Panc1 (cell line): ENCODE measurements at regions not wholly inside any gene's neighbourhood (a gene's known extent, or its start where the extent isn't known, plus 50 kb on each side); places are given as distances from the start of the nearest gene placed in this dataset.

Source experiments
- ATAC-seq: fragments of 200-7000 bp; cut with Tn5 transposase; 2 replicates; pipeline ENCODE4 v1.9.1; 2020; ENCODE audit warnings: mild to moderate bottlenecking, moderate library complexity
- BruUV-seq: library from RNA; stranded (reverse); fragments of 400-500 nt; replicated peaks from 2 replicates; lab custom pipeline; 2021; lab: Mats Ljungman, UMichigan
- CTCF ChIA-PET: fragments of 300-600 bp; sonication (Branson Sonifier 250); formaldehyde crosslinking; loops from one replicate; lab custom pipeline; 2022; ENCODE audit warnings: antibody characterized with exemption; lab: Charles Lee
- POLR2A ChIA-PET: fragments of 300-600 bp; sonication (Branson Sonifier 250); formaldehyde crosslinking; loops from one replicate; lab custom pipeline; 2022; ENCODE audit warnings: antibody characterized with exemption; lab: Charles Lee
- DNase-seq: peaks from one replicate; pipeline ENCODE4 v3.0.0-alpha.2; 2010; ENCODE audit warnings: low read depth, low spot score
- H3K27ac ChIP-seq: 2 replicates; pipeline ENCODE4 v1.5.1; 2011; ENCODE audit warnings: mild to moderate bottlenecking, low read length, inconsistent platforms
- H3K27me3 ChIP-seq: fragments of 200-500 bp; sonication (Bioruptor generic); 2 replicates; pipeline ENCODE4 v1.6.0; 2014; ENCODE audit warnings: low read length, inconsistent platforms; ENCODE audit not compliant: control insufficient read depth, insufficient read depth
- H3K36me3 ChIP-seq: fragments of 200-500 bp; sonication (Bioruptor generic); 2 replicates; pipeline ENCODE4 v1.5.1; 2014; ENCODE audit warnings: inconsistent platforms, mild to moderate bottlenecking, low read length, moderate library complexity; ENCODE audit not compliant: control insufficient read depth, insufficient read depth
- H3K4me1 ChIP-seq: 2 replicates; pipeline ENCODE4 v1.5.1; 2011; ENCODE audit warnings: inconsistent platforms, mild to moderate bottlenecking, low read length, moderate library complexity; ENCODE audit not compliant: control insufficient read depth, insufficient read depth
- H3K4me3 ChIP-seq, 2 experiments: 2 replicates each; pipeline ENCODE4 v1.5.1; 2011 to 2012; ENCODE audit warnings: low read depth in 2 of 2, low read length in 2 of 2, mild to moderate bottlenecking in 2 of 2, inconsistent platforms in 1 of 2, moderate library complexity in 1 of 2
- H3K9me3 ChIP-seq: fragments of 200-500 bp; sonication (Bioruptor generic); 2 replicates; pipeline ENCODE4 v1.5.1; 2014; ENCODE audit warnings: low read depth, mild to moderate bottlenecking, inconsistent platforms, low read length, moderate library complexity; ENCODE audit not compliant: control insufficient read depth, insufficient read depth
- POLR2AphosphoS5 ChIP-seq: IDR thresholded peaks from 2 replicates; pipeline ENCODE4 v1.6.1; 2012; ENCODE audit warnings: mild to moderate bottlenecking, low read depth, low read length, moderate library complexity
- SIN3A ChIP-seq: IDR thresholded peaks from 2 replicates; pipeline ENCODE4 v1.6.1; 2012; ENCODE audit warnings: low read depth, mild to moderate bottlenecking, low read length, moderate library complexity, borderline replicate concordance; ENCODE audit not compliant: insufficient read depth
- TCF7L2 ChIP-seq: IDR thresholded peaks from 2 replicates; pipeline ENCODE4 v1.6.1; 2011; ENCODE audit warnings: mild to moderate bottlenecking, low read depth, low read length, inconsistent platforms
- in situ Hi-C: cut with HindIII; loops from 2 replicates; pipeline ENCODE4 v1.10.0; 2016; ENCODE audit warnings: low sequenced_read_pairs, low pct_unique_long_range_greater_than_20kb
- intact Hi-C: fragments of 100-400 bp; cut with micrococcal nuclease; formaldehyde crosslinking; loops from one replicate; pipeline ENCODE4 v1.10.0; 2022; ENCODE audit not compliant: unreplicated experiment
- TF ChIP-seq, protein P1 (sequence below), 2 experiments: IDR thresholded peaks; 2 replicates each; pipeline ENCODE4 v1.6.1; 2011 to 2012; ENCODE audit warnings: low read depth in 2 of 2, control low read depth in 1 of 2, low read length in 1 of 2, mild to moderate bottlenecking in 1 of 2, moderate library complexity in 1 of 2; ENCODE audit not compliant: insufficient read depth in 1 of 2
- TF ChIP-seq, protein P2 (sequence below): fragments of 450-650 bp; IDR thresholded peaks from 2 replicates; pipeline ENCODE4 v1.5.1; 2017; ENCODE audit warnings: mild to moderate bottlenecking

DNA sequence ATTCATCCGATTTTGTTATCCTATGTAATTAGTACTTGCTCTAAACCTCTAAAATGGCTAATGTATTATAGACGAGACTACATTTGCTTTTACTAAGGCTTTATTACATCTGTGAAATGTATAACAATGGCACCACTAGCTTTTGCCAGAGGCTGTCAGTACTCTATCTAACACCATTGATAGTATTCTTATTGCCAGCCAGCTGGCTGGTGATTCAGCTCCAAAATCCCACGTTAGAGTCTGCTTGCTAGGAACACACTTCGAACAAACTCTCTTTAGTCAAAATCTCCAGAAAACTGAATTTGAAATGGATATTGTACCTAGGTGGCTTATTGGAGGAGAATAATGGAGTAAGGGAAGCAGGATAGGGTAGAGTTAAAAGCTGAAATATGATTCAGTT is 839.2 kb downstream of the SLC6A15 start:
- no peak for ATAC-seq
- no peak overlapping the region for H3K27ac ChIP-seq
- no peak for TF ChIP-seq TCF7L2
- TF ChIP-seq, protein P1, sequence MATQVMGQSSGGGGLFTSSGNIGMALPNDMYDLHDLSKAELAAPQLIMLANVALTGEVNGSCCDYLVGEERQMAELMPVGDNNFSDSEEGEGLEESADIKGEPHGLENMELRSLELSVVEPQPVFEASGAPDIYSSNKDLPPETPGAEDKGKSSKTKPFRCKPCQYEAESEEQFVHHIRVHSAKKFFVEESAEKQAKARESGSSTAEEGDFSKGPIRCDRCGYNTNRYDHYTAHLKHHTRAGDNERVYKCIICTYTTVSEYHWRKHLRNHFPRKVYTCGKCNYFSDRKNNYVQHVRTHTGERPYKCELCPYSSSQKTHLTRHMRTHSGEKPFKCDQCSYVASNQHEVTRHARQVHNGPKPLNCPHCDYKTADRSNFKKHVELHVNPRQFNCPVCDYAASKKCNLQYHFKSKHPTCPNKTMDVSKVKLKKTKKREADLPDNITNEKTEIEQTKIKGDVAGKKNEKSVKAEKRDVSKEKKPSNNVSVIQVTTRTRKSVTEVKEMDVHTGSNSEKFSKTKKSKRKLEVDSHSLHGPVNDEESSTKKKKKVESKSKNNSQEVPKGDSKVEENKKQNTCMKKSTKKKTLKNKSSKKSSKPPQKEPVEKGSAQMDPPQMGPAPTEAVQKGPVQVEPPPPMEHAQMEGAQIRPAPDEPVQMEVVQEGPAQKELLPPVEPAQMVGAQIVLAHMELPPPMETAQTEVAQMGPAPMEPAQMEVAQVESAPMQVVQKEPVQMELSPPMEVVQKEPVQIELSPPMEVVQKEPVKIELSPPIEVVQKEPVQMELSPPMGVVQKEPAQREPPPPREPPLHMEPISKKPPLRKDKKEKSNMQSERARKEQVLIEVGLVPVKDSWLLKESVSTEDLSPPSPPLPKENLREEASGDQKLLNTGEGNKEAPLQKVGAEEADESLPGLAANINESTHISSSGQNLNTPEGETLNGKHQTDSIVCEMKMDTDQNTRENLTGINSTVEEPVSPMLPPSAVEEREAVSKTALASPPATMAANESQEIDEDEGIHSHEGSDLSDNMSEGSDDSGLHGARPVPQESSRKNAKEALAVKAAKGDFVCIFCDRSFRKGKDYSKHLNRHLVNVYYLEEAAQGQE (IDR thresholded peaks at IDR 0.05; ENCODE audit: insufficient read depth in 1 of 2, low read depth in 2 of 2, low read length in 1 of 2) = no peak
- TF ChIP-seq SIN3A = no peak
- TF ChIP-seq, protein P2, sequence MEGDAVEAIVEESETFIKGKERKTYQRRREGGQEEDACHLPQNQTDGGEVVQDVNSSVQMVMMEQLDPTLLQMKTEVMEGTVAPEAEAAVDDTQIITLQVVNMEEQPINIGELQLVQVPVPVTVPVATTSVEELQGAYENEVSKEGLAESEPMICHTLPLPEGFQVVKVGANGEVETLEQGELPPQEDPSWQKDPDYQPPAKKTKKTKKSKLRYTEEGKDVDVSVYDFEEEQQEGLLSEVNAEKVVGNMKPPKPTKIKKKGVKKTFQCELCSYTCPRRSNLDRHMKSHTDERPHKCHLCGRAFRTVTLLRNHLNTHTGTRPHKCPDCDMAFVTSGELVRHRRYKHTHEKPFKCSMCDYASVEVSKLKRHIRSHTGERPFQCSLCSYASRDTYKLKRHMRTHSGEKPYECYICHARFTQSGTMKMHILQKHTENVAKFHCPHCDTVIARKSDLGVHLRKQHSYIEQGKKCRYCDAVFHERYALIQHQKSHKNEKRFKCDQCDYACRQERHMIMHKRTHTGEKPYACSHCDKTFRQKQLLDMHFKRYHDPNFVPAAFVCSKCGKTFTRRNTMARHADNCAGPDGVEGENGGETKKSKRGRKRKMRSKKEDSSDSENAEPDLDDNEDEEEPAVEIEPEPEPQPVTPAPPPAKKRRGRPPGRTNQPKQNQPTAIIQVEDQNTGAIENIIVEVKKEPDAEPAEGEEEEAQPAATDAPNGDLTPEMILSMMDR = no peak
- no peak for TF ChIP-seq POLR2AphosphoS5
- intact Hi-C loops (no loop called here), in situ Hi-C loops (no loop called here)
- ChIA-PET CTCF (no interaction called here), POLR2A (no interaction called here)
- H3K36me3 ChIP-seq = no peaks in the 10 kb centered on the region
- no peaks in the 10 kb centered on the region; the same call in 1 of the 2 replicates for H3K4me1 ChIP-seq
- DNase-seq = no peak
- H3K27me3 ChIP-seq = no peaks in the 10 kb centered on the region
- H3K9me3 ChIP-seq = no peaks in the 10 kb centered on the region
- BruUV-seq = no TSS peak
- H3K4me3 ChIP-seq = no peak overlapping the region

DNA sequence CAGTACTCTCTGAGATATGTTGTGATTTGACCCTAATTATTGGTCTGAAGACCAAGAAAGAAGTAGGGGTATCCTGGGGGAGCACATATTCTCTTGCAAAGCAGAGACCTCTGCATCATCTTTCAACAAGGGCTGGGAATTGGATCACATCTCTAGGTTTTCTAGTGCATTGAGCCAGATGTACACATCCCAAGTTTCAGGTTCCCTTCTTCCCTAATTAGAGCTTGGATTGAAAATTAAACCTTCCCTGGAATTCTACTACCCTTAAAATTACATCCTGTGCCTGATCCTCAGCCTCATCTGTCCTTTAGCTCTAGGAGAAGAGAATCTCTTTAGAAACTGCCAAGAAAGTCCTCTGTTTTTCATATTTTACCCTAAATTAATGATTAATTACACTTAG is 839.6 kb downstream of the SLC6A15 start:
- ATAC-seq (no peak), DNase-seq (no peak)
- intact Hi-C loops = no loop called here
- no peaks in the 10 kb centered on the region for H3K9me3 ChIP-seq
- ChIA-PET POLR2A (no interaction called here), CTCF (no interaction called here)
- no peaks in the 10 kb centered on the region; the same call in 1 of the 2 replicates for H3K4me1 ChIP-seq
- no peaks in the 10 kb centered on the region for H3K36me3 ChIP-seq
- H3K27me3 ChIP-seq = no peaks in the 10 kb centered on the region
- in situ Hi-C loops = no loop called here
- H3K27ac ChIP-seq = no peak overlapping the region
- BruUV-seq = no TSS peak
- TF ChIP-seq TCF7L2 (no peak), POLR2AphosphoS5 (no peak), SIN3A (no peak)
- TF ChIP-seq, protein P2 = no peak
- TF ChIP-seq, protein P1 (IDR thresholded peaks at IDR 0.05; ENCODE audit: insufficient read depth in 1 of 2, low read depth in 2 of 2, low read length in 1 of 2) = no peak
- no peak overlapping the region for H3K4me3 ChIP-seq
